GM21515 (cell line): ENCODE measurements at regions not wholly inside any gene's neighbourhood (a gene's known extent, or its start where the extent isn't known, plus 50 kb on each side); places are given as distances from the start of the nearest gene placed in this dataset.

Source experiments
- ATAC-seq: cut with Tn5 transposase; IDR thresholded peaks from one replicate; pipeline ENCODE4 v1.9.1; 2021; ENCODE audit not compliant: unreplicated experiment

GRCh38 chr7:46352004-46352954 lies 431.2 kb upstream of the IGFBP3 start:
- ATAC-seq = no peak

GRCh38 chr7:46349490-46349889 lies 428.4 kb upstream of the IGFBP3 start:
- ATAC-seq = no peak

GRCh38 chr7:46344533-46344932 lies 423.5 kb upstream of the IGFBP3 start:
- no peak for ATAC-seq

- no peak for ATAC-seq
Observed at GRCh38 chr7:46343802-46344201, 422.7 kb upstream of the IGFBP3 start.

GRCh38 chr7:46322937-46323336 lies 401.9 kb upstream of the IGFBP3 start:
- ATAC-seq = no peak

- ATAC-seq = no peak
Observed at GRCh38 chr7:46321556-46322205, 400.6 kb upstream of the IGFBP3 start.

GRCh38 chr7:46320956-46321355 lies 399.9 kb upstream of the IGFBP3 start:
- ATAC-seq = no peak

GRCh38 chr7:46319841-46320240 lies 398.8 kb upstream of the IGFBP3 start:
- no peak for ATAC-seq

GRCh38 chr7:46318276-46318675 lies 397.2 kb upstream of the IGFBP3 start:
- ATAC-seq = no peak

- no peak for ATAC-seq
Observed at GRCh38 chr7:46317256-46317655, 396.2 kb upstream of the IGFBP3 start.

GRCh38 chr7:46315891-46316290 lies 394.8 kb upstream of the IGFBP3 start:
- no peak for ATAC-seq

GRCh38 chr7:46301677-46302076 lies 380.6 kb upstream of the IGFBP3 start:
- no peak for ATAC-seq

- ATAC-seq = no peak
Observed at GRCh38 chr7:46297515-46297914, 376.4 kb upstream of the IGFBP3 start.

- no peak for ATAC-seq
Observed at GRCh38 chr7:46296526-46296925, 375.5 kb upstream of the IGFBP3 start.

GRCh38 chr7:46294381-46294780 lies 373.3 kb upstream of the IGFBP3 start:
- ATAC-seq = no peak

GRCh38 chr7:46292741-46293140 lies 371.7 kb upstream of the IGFBP3 start:
- no peak for ATAC-seq

GRCh38 chr7:46291601-46292150 lies 370.6 kb upstream of the IGFBP3 start:
- ATAC-seq = peak; percentile 49

GRCh38 chr7:46291050-46291438 lies 370.0 kb upstream of the IGFBP3 start:
- peak; percentile 57 for ATAC-seq

- ATAC-seq = peak; percentile 9
Observed at GRCh38 chr7:46290374-46291049, 369.4 kb upstream of the IGFBP3 start.

- no peak for ATAC-seq
Observed at GRCh38 chr7:46288861-46289260, 367.8 kb upstream of the IGFBP3 start.

GRCh38 chr7:46288010-46288409 lies 366.9 kb upstream of the IGFBP3 start:
- ATAC-seq = no peak
